Calu3 (cell line): ENCODE measurements at regions not wholly inside any gene's neighbourhood (a gene's known extent, or its start where the extent isn't known, plus 50 kb on each side); places are given as distances from the start of the nearest gene placed in this dataset.

Experiments
- BruUV-seq: library from RNA; stranded (reverse); fragments of 400-500 nt; replicated peaks from 2 replicates; lab custom pipeline; 2021; lab: Mats Ljungman, UMichigan
- CTCF ChIA-PET: fragments of 300-600 bp; sonication (Branson Sonifier 250); formaldehyde crosslinking; loops from one replicate; lab custom pipeline; 2022; ENCODE audit warnings: antibody characterized with exemption; lab: Charles Lee
- DNase-seq: peaks from one replicate; pipeline ENCODE4 v3.0.0; 2022
- H3K27ac Mint-ChIP-seq: one replicate; pipeline ENCODE4 v1.8.0; 2022; ENCODE audit warnings: mixed read lengths; ENCODE audit not compliant: unreplicated experiment
- H3K27me3 Mint-ChIP-seq: one replicate; pipeline ENCODE4 v1.8.0; 2022; ENCODE audit warnings: mixed read lengths; ENCODE audit not compliant: unreplicated experiment
- H3K36me3 Mint-ChIP-seq: one replicate; pipeline ENCODE4 v1.8.0; 2022; ENCODE audit warnings: mild to moderate bottlenecking, moderate library complexity, mixed read lengths; ENCODE audit not compliant: insufficient read depth, unreplicated experiment
- H3K4me1 Mint-ChIP-seq: one replicate; pipeline ENCODE4 v1.8.0; 2022; ENCODE audit warnings: mild to moderate bottlenecking, low read depth, mixed read lengths; ENCODE audit not compliant: unreplicated experiment
- H3K4me3 Mint-ChIP-seq: one replicate; pipeline ENCODE4 v1.8.0; 2022; ENCODE audit warnings: mild to moderate bottlenecking, low read depth, moderate library complexity, mixed read lengths; ENCODE audit not compliant: unreplicated experiment
- H3K9me3 Mint-ChIP-seq: one replicate; pipeline ENCODE4 v1.8.0; 2022; ENCODE audit warnings: low read depth, mixed read lengths; ENCODE audit not compliant: unreplicated experiment
- intact Hi-C: fragments of 100-400 bp; cut with micrococcal nuclease; formaldehyde crosslinking; loops from one replicate; pipeline ENCODE4 v1.10.0; 2022; ENCODE audit not compliant: unreplicated experiment
- TF ChIP-seq, protein P1 (sequence below): fragments of 200-600 bp; IDR thresholded peaks from one replicate; pipeline ENCODE4 v1.8.0; 2022; ENCODE audit warnings: antibody characterized with exemption; ENCODE audit not compliant: unreplicated experiment

DNA sequence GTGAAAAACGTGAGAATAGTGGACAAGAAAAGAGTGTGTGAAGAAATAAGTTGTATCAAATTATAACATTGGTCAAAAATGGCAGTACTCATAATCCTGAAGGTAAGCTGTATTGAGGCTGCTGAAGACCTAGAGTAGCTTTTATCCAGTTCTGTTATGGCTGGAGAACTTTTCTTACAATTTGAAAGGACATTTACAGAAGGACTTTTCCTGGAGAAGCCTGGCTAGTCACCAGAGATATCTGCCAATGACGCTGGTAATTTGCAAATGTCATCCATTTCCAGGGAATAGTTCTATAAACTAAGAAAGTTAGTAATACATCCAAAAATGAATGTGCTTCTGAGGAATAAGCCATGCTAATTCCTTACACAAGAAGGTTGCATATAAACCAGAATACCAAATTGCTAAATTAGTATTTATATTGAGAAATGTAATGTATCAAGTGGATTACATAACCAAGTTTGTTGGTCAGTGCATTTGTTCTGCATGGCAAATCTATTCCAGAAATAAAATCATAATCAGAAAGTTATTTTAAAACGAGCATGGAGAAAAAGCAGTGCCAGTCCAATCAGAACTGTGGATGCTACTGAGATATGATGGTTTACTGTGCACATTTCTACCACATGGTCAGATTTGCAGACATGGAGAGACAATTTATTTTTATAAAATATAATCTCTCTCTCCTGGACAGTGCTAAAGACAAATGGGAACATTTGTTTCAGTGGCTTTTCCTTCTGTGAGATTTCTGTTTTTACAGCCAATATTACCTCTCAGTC lies 743.7 kb upstream of the HS3ST1 start:
- DNase-seq = no peak
- Mint-ChIP-seq H3K9me3 (no peaks in the 10 kb centered on the region), H3K36me3 (no peaks in the 10 kb centered on the region), H3K27me3 (no peaks in the 10 kb centered on the region), H3K27ac (no peak overlapping the region), H3K4me3 (no peak overlapping the region), H3K4me1 (no peaks in the 10 kb centered on the region)
- TF ChIP-seq, protein P1, sequence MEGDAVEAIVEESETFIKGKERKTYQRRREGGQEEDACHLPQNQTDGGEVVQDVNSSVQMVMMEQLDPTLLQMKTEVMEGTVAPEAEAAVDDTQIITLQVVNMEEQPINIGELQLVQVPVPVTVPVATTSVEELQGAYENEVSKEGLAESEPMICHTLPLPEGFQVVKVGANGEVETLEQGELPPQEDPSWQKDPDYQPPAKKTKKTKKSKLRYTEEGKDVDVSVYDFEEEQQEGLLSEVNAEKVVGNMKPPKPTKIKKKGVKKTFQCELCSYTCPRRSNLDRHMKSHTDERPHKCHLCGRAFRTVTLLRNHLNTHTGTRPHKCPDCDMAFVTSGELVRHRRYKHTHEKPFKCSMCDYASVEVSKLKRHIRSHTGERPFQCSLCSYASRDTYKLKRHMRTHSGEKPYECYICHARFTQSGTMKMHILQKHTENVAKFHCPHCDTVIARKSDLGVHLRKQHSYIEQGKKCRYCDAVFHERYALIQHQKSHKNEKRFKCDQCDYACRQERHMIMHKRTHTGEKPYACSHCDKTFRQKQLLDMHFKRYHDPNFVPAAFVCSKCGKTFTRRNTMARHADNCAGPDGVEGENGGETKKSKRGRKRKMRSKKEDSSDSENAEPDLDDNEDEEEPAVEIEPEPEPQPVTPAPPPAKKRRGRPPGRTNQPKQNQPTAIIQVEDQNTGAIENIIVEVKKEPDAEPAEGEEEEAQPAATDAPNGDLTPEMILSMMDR = no peak
- intact Hi-C loops = no loop called here
- BruUV-seq = no TSS peak
- CTCF ChIA-PET = no interaction called here

DNA sequence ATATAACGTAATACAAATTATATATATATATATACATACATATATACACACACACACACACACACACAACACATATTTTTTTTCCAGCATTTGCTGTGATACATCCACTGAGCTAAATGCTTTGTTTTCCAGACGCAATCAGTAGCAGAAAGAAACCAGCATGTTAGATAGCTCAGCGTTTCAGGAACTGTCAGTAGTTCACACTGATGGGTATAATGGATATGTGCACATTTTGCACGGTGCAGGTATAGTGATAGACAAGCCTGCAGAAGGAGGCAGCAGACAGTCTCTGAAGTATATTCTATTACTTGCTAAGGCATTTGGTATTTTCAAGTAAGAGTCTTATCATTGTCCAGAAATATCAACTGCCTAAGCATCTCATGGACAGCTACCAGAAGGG lies 741.6 kb upstream of the HS3ST1 start:
- no TSS peak for BruUV-seq

DNA sequence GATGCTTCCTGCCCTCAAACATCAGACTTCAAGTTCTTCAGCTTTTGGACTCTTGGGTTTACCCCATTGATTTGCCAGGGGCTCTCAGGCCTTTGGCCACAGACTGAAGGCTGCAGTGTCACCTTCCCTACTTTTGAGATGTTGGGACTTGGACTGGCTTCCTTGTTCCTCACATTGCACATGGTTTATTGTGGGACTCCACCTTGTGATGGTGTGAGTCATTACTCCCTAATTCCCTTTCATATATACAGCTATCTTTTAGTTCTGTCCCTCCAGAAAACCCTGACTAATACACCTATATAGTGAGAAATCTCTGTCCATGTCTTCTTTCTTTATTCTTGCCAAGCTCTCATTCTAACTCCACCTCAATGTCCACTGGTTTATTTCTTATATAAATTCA lies 736.9 kb upstream of the HS3ST1 start:
- CTCF ChIA-PET = no interaction called here
- Mint-ChIP-seq H3K27ac (no peak overlapping the region), H3K36me3 (no peaks in the 10 kb centered on the region), H3K27me3 (no peaks in the 10 kb centered on the region), H3K4me1 (no peaks in the 10 kb centered on the region), H3K9me3 (no peaks in the 10 kb centered on the region), H3K4me3 (no peak overlapping the region)
- intact Hi-C loops = no loop called here
- TF ChIP-seq, protein P1 = no peak
- no TSS peak for BruUV-seq
- no peak for DNase-seq

More for the DNA sequence above, 741.6 kb upstream of the HS3ST1 start:
- no peaks in the 10 kb centered on the region for H3K36me3 Mint-ChIP-seq
- no peak overlapping the region for H3K4me3 Mint-ChIP-seq
- no peak for DNase-seq
- TF ChIP-seq, protein P1 = no peak
- no peaks in the 10 kb centered on the region for H3K9me3 Mint-ChIP-seq
- H3K27ac Mint-ChIP-seq = no peak overlapping the region
- CTCF ChIA-PET = no interaction called here
- intact Hi-C loops = no loop called here
- H3K4me1 Mint-ChIP-seq = no peaks in the 10 kb centered on the region
- H3K27me3 Mint-ChIP-seq = no peaks in the 10 kb centered on the region

DNA sequence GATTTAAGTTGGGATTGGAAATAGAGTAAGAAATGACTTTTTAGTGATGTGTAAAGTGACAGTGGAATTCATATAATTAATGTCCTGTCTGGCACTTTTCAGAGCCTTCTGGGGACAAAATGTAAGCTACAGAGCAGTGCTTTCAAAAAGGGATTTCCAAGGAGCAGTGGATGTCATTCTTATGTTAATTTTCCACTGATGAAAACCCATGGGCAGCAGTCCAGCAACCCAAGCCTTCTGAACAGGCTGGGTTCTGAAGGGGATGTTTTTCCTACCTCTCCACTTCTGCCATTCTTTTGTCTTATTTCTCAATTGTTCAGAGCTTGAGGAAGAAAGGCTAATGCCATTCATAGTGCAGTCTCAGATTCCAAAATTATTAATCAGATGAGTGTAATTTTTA lies 717.6 kb upstream of the HS3ST1 start:
- no peaks in the 10 kb centered on the region for H3K36me3 Mint-ChIP-seq
- CTCF ChIA-PET = no interaction called here
- peaks cover 2% of the 10 kb centered on the region for H3K9me3 Mint-ChIP-seq
- no TSS peak for BruUV-seq
- TF ChIP-seq, protein P1 = no peak
- intact Hi-C loops = no loop called here
- H3K27me3 Mint-ChIP-seq = no peaks in the 10 kb centered on the region
- no peak overlapping the region for H3K27ac Mint-ChIP-seq
- no peak for DNase-seq
- H3K4me1 Mint-ChIP-seq = no peaks in the 10 kb centered on the region
- no peak overlapping the region for H3K4me3 Mint-ChIP-seq
